ENCODE measurements at regions not wholly inside any gene's neighbourhood (a gene's known extent, or its start where the extent isn't known, plus 50 kb on each side); places are given as distances from the start of the nearest gene placed in this dataset.

DNA sequence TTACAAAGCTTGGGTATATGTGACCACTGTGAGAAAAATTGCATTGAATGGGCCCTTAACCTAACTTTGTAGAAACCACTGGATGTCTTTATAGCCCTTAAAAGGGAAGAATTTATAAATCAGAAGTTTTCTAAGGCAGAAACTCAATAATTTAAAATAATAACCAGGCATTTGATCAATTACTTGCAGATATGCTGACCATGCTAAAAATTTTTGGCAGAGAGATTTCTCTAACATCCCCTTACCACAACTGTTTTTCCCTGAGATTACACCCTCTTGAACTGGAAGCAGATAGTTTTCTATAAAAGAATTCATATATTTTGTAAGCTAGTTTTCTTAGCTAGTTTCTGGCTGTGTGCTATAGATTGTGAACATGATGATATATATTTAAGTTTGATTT is 428.3 kb downstream of the KIF4B start:
- no peaks in the 10 kb centered on the region for H3K27me3 ChIP-seq
- ATAC-seq: no peak
- no peaks in the 10 kb centered on the region for H3K9me3 ChIP-seq
- intact Hi-C loops (cut with DNase I): no loop called here
- H3K36me3 ChIP-seq: no peaks in the 10 kb centered on the region
- TF ChIP-seq, protein P1, sequence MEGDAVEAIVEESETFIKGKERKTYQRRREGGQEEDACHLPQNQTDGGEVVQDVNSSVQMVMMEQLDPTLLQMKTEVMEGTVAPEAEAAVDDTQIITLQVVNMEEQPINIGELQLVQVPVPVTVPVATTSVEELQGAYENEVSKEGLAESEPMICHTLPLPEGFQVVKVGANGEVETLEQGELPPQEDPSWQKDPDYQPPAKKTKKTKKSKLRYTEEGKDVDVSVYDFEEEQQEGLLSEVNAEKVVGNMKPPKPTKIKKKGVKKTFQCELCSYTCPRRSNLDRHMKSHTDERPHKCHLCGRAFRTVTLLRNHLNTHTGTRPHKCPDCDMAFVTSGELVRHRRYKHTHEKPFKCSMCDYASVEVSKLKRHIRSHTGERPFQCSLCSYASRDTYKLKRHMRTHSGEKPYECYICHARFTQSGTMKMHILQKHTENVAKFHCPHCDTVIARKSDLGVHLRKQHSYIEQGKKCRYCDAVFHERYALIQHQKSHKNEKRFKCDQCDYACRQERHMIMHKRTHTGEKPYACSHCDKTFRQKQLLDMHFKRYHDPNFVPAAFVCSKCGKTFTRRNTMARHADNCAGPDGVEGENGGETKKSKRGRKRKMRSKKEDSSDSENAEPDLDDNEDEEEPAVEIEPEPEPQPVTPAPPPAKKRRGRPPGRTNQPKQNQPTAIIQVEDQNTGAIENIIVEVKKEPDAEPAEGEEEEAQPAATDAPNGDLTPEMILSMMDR (IDR thresholded peaks at IDR 0.05): no peak
- H3K27ac ChIP-seq: no peak overlapping the region
- no peak overlapping the region for H3K4me3 ChIP-seq
- no peak for DNase-seq
- no peaks in the 10 kb centered on the region for H3K4me1 ChIP-seq

DNA sequence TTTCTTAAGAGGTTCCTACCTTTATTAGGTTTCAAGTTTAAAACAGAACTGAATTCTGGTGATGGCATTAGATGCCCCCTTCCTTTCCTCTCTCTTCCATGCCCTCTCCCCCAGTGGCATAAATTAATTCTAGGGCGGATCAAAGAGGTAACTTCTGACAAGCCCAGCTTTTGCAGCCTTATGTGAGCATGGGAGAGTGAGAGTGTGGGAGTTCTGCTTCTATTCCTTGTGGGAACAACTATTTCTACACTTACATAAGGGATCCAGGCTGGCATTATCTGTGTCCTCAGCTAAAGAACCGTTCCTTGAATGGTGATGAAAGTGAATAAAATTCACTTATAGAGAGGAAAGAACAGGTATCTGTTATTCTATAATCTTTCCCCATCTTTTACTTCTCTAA is 437.6 kb downstream of the KIF4B start:
- TF ChIP-seq, protein P1 (IDR thresholded peaks at IDR 0.05): no peak
- Histone ChIP-seq H3K9me3 (no peaks in the 10 kb centered on the region), H3K27me3 (no peaks in the 10 kb centered on the region), H3K4me1 (no peaks in the 10 kb centered on the region), H3K27ac (no peak overlapping the region), H3K36me3 (no peaks in the 10 kb centered on the region), H3K4me3 (no peak overlapping the region)
- no peak for ATAC-seq
- intact Hi-C loops (cut with DNase I): no loop called here
- DNase-seq: no peak

DNA sequence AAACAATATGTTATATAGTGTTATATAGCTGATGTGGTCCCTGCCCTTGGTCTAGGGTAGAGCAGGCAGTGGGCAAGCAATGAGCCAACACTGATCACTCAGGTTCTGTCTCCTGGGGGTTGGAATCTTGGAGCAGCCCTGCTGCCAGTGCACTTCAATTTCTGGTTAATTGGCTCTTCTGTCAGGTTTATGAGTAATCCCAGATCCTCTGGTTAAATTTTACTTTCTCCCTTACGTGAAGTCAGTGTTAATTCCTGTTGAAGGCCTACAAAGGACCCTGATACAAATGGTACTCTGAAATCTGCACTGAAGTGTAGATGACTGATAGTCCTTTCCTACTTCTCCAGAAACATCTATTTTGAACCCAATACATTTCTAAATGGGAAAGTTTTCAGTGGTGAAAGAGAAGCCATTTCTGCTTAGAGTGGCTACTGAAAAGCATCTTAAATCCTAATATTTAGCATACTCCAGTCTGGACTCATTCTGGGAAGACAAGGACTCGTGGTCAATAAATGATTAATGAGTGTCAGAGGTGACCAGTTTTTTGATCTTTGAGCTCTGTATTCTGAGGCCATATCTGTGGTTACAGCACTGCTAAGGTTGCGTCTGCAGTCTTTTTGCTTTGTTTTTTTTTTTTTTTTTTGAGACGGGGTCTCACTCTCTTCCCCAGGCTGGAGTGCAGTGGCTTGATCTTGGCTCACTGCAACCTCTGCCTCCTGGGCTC is 442.4 kb downstream of the KIF4B start:
- H3K4me1 ChIP-seq: no peaks in the 10 kb centered on the region
- no peak for ATAC-seq
- intact Hi-C loops (cut with DNase I): no loop called here
- no peaks in the 10 kb centered on the region for H3K36me3 ChIP-seq
- DNase-seq: no peak
- no peak overlapping the region for H3K4me3 ChIP-seq
- no peak overlapping the region for H3K27ac ChIP-seq
- H3K9me3 ChIP-seq: no peaks in the 10 kb centered on the region
- TF ChIP-seq, protein P1 (IDR thresholded peaks at IDR 0.05): no peak
- no peaks in the 10 kb centered on the region for H3K27me3 ChIP-seq

DNA sequence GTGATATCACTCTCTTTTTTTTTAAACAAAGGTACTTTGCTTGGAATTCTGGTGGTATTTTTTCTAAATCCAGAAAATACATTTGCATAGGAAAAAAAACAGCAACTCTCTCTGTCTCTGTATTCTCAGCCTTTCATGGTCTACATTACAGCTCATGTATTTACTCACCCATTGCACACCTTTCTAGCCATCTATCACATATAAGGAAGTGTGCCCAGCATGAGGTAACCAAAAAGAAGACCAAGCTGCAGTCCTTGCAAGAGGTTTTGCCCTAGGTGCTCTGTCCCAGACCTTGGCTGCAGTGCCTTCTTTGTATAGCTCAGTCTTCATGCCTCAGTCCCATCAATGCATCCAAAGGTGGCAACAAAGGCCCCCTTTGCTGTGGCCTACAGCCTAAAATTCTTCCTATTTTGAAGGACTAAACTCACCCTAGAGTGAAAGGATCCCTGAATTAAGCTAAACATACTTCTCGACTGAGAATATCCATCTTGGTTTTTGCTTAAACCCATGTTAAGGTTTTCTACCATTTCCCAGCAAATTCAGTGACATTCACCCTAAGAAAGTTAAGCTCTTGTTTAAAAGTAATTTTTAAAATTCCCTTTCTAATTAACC is 446.4 kb downstream of the KIF4B start:
- no peaks in the 10 kb centered on the region for H3K27me3 ChIP-seq
- no peak for ATAC-seq
- TF ChIP-seq, protein P1 (IDR thresholded peaks at IDR 0.05): no peak
- no peaks in the 10 kb centered on the region for H3K36me3 ChIP-seq
- no peaks in the 10 kb centered on the region for H3K4me1 ChIP-seq
- intact Hi-C loops (cut with DNase I): no loop called here
- H3K27ac ChIP-seq: no peak overlapping the region
- no peaks in the 10 kb centered on the region for H3K9me3 ChIP-seq
- DNase-seq: no peak
- H3K4me3 ChIP-seq: no peak overlapping the region

DNA sequence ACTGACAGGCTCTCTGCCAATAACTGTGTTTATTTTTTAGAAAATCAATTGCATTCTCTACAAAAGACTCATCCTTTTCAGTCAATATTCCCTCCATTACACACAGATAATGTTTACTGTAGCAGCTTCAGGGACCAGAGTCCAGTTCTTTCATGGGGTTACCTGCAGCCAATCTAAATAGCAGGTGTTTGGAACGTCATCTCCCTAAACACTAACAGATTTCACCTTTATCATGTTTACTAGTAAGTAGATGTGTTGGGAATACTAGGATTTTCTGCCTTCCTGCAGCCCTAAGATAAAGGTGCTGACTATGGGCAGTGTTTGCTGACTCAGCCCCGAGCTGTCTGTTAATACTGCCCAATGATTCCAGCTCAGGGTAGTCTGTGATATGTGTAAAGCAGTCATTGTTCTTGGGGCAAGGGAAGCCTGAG is 447.0 kb downstream of the KIF4B start:
- H3K27ac ChIP-seq: no peak overlapping the region
- H3K4me3 ChIP-seq: no peak overlapping the region
- DNase-seq (no peak), ATAC-seq (no peak)
- no peaks in the 10 kb centered on the region for H3K36me3 ChIP-seq
- H3K4me1 ChIP-seq: no peaks in the 10 kb centered on the region
- no peaks in the 10 kb centered on the region for H3K27me3 ChIP-seq
- TF ChIP-seq, protein P1 (IDR thresholded peaks at IDR 0.05): no peak
- H3K9me3 ChIP-seq: no peaks in the 10 kb centered on the region
- intact Hi-C loops (cut with DNase I): no loop called here
